Gastroesophageal sphincter (tissue), 3 donors: ENCODE measurements at regions not wholly inside any gene's neighbourhood (a gene's known extent, or its start where the extent isn't known, plus 50 kb on each side); places are given as distances from the start of the nearest gene placed in this dataset.

Source experiments
- CTCF ChIP-seq, 4 experiments: fragments of 200-600 bp in 2 of 4; fragments of 450-650 bp in 2 of 4; sonication (generic) in 1 of 4; IDR thresholded peaks; one replicate each; pipeline ENCODE4 v1.5.1; 2017 to 2019; ENCODE audit warnings: antibody characterized with exemption in 4 of 4, mild to moderate bottlenecking in 2 of 4, moderate library complexity in 2 of 4
- EP300 ChIP-seq: sonication (generic); formaldehyde crosslinking; IDR thresholded peaks from one replicate; pipeline ENCODE4 v1.6.1; 2017; ENCODE audit warnings: antibody characterized with exemption, mild to moderate bottlenecking
- POLR2A ChIP-seq, 2 donors: fragments of 450-650 bp; IDR thresholded peaks; one replicate each; pipeline ENCODE4 v1.6.1; 2017; ENCODE audit warnings: antibody characterized with exemption in 2 of 2, mild to moderate bottlenecking in 2 of 2, moderate library complexity in 1 of 2
- POLR2AphosphoS5 ChIP-seq: sonication (generic); formaldehyde crosslinking; IDR thresholded peaks from one replicate; pipeline ENCODE4 v1.6.1; 2017; ENCODE audit warnings: antibody characterized with exemption

GRCh38 chr11:106305458-106305857 is 228.0 kb downstream of the AASDHPPT start:
- TF ChIP-seq CTCF (IDR thresholded peaks at IDR 0.05) (no peak), POLR2A (IDR thresholded peaks at IDR 0.05) (no peak), POLR2AphosphoS5 (no peak), EP300 (no peak)
